Neural progenitor cell (in vitro differentiated cells): ENCODE measurements at regions not wholly inside any gene's neighbourhood (a gene's known extent, or its start where the extent isn't known, plus 50 kb on each side); places are given as distances from the start of the nearest gene placed in this dataset.
A peak's percentile ranks its signal among the peaks of the same experiment; 100 is the strongest.

Experiments used
- DNase-seq: peaks from one replicate; pipeline ENCODE4 v3.0.0-alpha.2; 2016; ENCODE audit warnings: low spot score
- H2AFZ ChIP-seq: fragments of 200-600 bp; sonication (generic); replicated peaks from 2 replicates; pipeline ENCODE4 v1.6.1; 2016; ENCODE audit warnings: antibody characterized with exemption
- H3F3A ChIP-seq: fragments of 200-600 bp; sonication (generic); 2 replicates; pipeline ENCODE4 v1.6.1; 2016; ENCODE audit warnings: antibody characterized with exemption, low read depth
- H3K27ac ChIP-seq: fragments of 200-600 bp; sonication (generic); 2 replicates; pipeline ENCODE4 v1.5.1; 2016; ENCODE audit warnings: mild to moderate bottlenecking
- H3K27me3 ChIP-seq: fragments of 200-600 bp; sonication (generic); 2 replicates; pipeline ENCODE4 v1.6.1; 2016; ENCODE audit warnings: mild to moderate bottlenecking, moderate library complexity
- H3K36me3 ChIP-seq: fragments of 200-600 bp; sonication (generic); 2 replicates; pipeline ENCODE4 v1.5.1; 2016
- H3K4me1 ChIP-seq: fragments of 200-600 bp; sonication (generic); 2 replicates; pipeline ENCODE4 v1.6.1; 2016; ENCODE audit warnings: mixed run types
- H3K4me2 ChIP-seq: fragments of 200-600 bp; sonication (generic); 2 replicates; pipeline ENCODE4 v1.6.1; 2016
- H3K4me3 ChIP-seq: fragments of 200-600 bp; sonication (generic); 2 replicates; pipeline ENCODE4 v1.5.1; 2016
- H3K79me2 ChIP-seq: fragments of 200-600 bp; sonication (generic); 2 replicates; pipeline ENCODE4 v1.6.1; 2016; ENCODE audit warnings: low read depth
- H3K9ac ChIP-seq: fragments of 200-600 bp; sonication (generic); 2 replicates; pipeline ENCODE4 v1.6.1; 2016
- H3K9me3 ChIP-seq: fragments of 200-600 bp; sonication (generic); 2 replicates; pipeline ENCODE4 v1.5.1; 2016; ENCODE audit warnings: low read depth
- H4K20me1 ChIP-seq: fragments of 200-600 bp; sonication (generic); 2 replicates; pipeline ENCODE4 v1.6.1; 2016; ENCODE audit warnings: low read depth
- H3K27ac Mint-ChIP-seq: 3 replicates; pipeline ENCODE4 v1.8.0; 2021; ENCODE audit warnings: mixed read lengths
- H3K27me3 Mint-ChIP-seq: 2 replicates; pipeline ENCODE4 v1.8.0; 2022; ENCODE audit warnings: low read depth, mild to moderate bottlenecking, inconsistent platforms, moderate library complexity, mixed read lengths; ENCODE audit not compliant: insufficient read depth
- H3K36me3 Mint-ChIP-seq: 3 replicates; pipeline ENCODE4 v1.8.0; 2021; ENCODE audit warnings: mixed read lengths
- H3K4me1 Mint-ChIP-seq: 3 replicates; pipeline ENCODE4 v1.8.0; 2021; ENCODE audit warnings: mixed read lengths
- H3K4me3 Mint-ChIP-seq: 3 replicates; pipeline ENCODE4 v1.8.0; 2021; ENCODE audit warnings: mild to moderate bottlenecking, moderate library complexity, mixed read lengths
- H3K9me3 Mint-ChIP-seq: 3 replicates; pipeline ENCODE4 v1.8.0; 2020; ENCODE audit warnings: mixed read lengths
- CTCF ChIP-seq: fragments of 200-600 bp; sonication (generic); IDR thresholded peaks from 2 replicates; pipeline ENCODE4 v1.5.1; 2017; ENCODE audit warnings: antibody characterized with exemption, mild to moderate bottlenecking
- EZH2 ChIP-seq: fragments of 200-600 bp; sonication (generic); IDR thresholded peaks from 2 replicates; pipeline ENCODE4 v1.6.1; 2017; ENCODE audit warnings: antibody characterized with exemption, mild to moderate bottlenecking, moderate library complexity
- EZH2phosphoT487 ChIP-seq: fragments of 200-600 bp; sonication (generic); IDR thresholded peaks from 2 replicates; pipeline ENCODE4 v1.6.1; 2017; ENCODE audit warnings: antibody characterized with exemption

GRCh38 chr1:81679942-81680341 is 120.8 kb upstream of the ADGRL2 start:
- H3K9me3 Mint-ChIP-seq: peaks cover 12% of the 10 kb centered on the region

GRCh38 chr1:81678779-81679178 is 122.0 kb upstream of the ADGRL2 start:
- Histone ChIP-seq H3K27me3 (no peaks in the 10 kb centered on the region), H3K9me3 (no peaks in the 10 kb centered on the region), H3F3A (peaks cover 28% of the 10 kb centered on the region), H3K79me2 (no peaks in the 10 kb centered on the region), H3K27ac (peak overlapping the region; percentile 79), H4K20me1 (no peaks in the 10 kb centered on the region), H3K36me3 (no peaks in the 10 kb centered on the region), H2AFZ (no peak overlapping the region), H3K4me3 (no peak overlapping the region), H3K9ac (no peak overlapping the region), H3K4me2 (no peak overlapping the region), H3K4me1 (peaks cover 45% of the 10 kb centered on the region)
- peak overlapping the region; percentile 40 for H3K27ac Mint-ChIP-seq
- no peak overlapping the region for H3K4me3 Mint-ChIP-seq
- no peaks in the 10 kb centered on the region for H3K36me3 Mint-ChIP-seq
- DNase-seq: no peak
- no peaks in the 10 kb centered on the region for H3K27me3 Mint-ChIP-seq
- peaks cover 2% of the 10 kb centered on the region for H3K9me3 Mint-ChIP-seq
- peaks cover 52% of the 10 kb centered on the region for H3K4me1 Mint-ChIP-seq
- TF ChIP-seq EZH2 (no peak), EZH2phosphoT487 (no peak), CTCF (no peak)

More at GRCh38 chr1:81679942-81680341, 120.8 kb upstream of the ADGRL2 start:
- Mint-ChIP-seq H3K27ac (peak overlapping the region; percentile 81), H3K4me1 (peaks cover 52% of the 10 kb centered on the region), H3K36me3 (peaks cover 4% of the 10 kb centered on the region), H3K27me3 (peaks cover 4% of the 10 kb centered on the region), H3K4me3 (no peak overlapping the region)
- no peaks in the 10 kb centered on the region for H3K79me2 ChIP-seq
- H3K27me3 ChIP-seq: no peaks in the 10 kb centered on the region
- H3K4me3 ChIP-seq: no peak overlapping the region
- no peaks in the 10 kb centered on the region for H3K9me3 ChIP-seq
- no peak overlapping the region for H3K9ac ChIP-seq
- peaks cover 45% of the 10 kb centered on the region for H3K4me1 ChIP-seq
- no peak for TF ChIP-seq EZH2phosphoT487
- no peak for TF ChIP-seq EZH2
- TF ChIP-seq CTCF: no peak
- peaks cover 28% of the 10 kb centered on the region for H3F3A ChIP-seq
- no peaks in the 10 kb centered on the region for H3K36me3 ChIP-seq
- no peaks in the 10 kb centered on the region for H4K20me1 ChIP-seq
- H3K27ac ChIP-seq: peak overlapping the region; percentile 79
- peak; percentile 82 for DNase-seq
- H3K4me2 ChIP-seq: peak overlapping the region; percentile 62
- no peak overlapping the region for H2AFZ ChIP-seq

- Histone ChIP-seq H3K4me2 (no peak overlapping the region), H3K79me2 (no peaks in the 10 kb centered on the region), H3K36me3 (no peaks in the 10 kb centered on the region), H3K27me3 (no peaks in the 10 kb centered on the region), H3K9me3 (no peaks in the 10 kb centered on the region), H3K9ac (no peak overlapping the region), H3F3A (no peaks in the 10 kb centered on the region), H3K4me3 (no peak overlapping the region), H2AFZ (no peak overlapping the region), H3K27ac (no peak overlapping the region), H3K4me1 (no peaks in the 10 kb centered on the region), H4K20me1 (no peaks in the 10 kb centered on the region)
- peaks cover 2% of the 10 kb centered on the region for H3K4me1 Mint-ChIP-seq
- peaks cover 2% of the 10 kb centered on the region for H3K9me3 Mint-ChIP-seq
- H3K4me3 Mint-ChIP-seq: no peak overlapping the region
- no peaks in the 10 kb centered on the region for H3K36me3 Mint-ChIP-seq
- no peak overlapping the region for H3K27ac Mint-ChIP-seq
- peaks cover 2% of the 10 kb centered on the region for H3K27me3 Mint-ChIP-seq
- no peak for DNase-seq
- no peak for TF ChIP-seq EZH2
- no peak for TF ChIP-seq EZH2phosphoT487
- TF ChIP-seq CTCF: no peak
Observed at GRCh38 chr1:81672766-81673165, 128.0 kb upstream of the ADGRL2 start.
